NCI-H82 treated with DMSO at 0.1 percent for 48 hours (cell line): ENCODE measurements at regions not wholly inside any gene's neighbourhood (a gene's known extent, or its start where the extent isn't known, plus 50 kb on each side); places are given as distances from the start of the nearest gene placed in this dataset.
"Not testable (repeated sequence)": the region's sequence is repeated elsewhere in the genome, so short reads cannot be mapped to it uniquely, and the experiment has no call there.

Experiments used
- DNase-seq: peaks from one replicate; lab custom pipeline; 2025; ENCODE audit not compliant: unreplicated experiment; lab: John Stamatoyannopoulos, UW

DNA sequence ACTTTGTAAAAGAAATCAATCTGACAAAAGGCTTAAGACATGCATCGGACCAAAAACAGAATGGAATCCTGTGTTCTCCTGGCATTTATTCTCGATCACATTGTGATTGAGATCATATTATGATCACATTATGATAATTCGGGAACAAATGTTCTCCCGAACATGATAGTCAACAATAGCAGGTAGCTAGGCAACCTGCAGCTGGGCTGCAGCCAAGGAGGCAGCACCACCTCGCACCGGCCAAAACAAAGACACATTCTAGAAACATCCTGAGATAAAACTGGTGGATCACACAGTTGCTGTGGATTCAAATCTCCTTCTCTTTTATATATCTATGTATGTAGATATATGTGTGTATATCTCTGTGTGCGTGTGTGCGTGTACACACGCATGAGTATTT lies 480.6 kb upstream of the CYLC2 start:
- DNase-seq, result no peak

DNA sequence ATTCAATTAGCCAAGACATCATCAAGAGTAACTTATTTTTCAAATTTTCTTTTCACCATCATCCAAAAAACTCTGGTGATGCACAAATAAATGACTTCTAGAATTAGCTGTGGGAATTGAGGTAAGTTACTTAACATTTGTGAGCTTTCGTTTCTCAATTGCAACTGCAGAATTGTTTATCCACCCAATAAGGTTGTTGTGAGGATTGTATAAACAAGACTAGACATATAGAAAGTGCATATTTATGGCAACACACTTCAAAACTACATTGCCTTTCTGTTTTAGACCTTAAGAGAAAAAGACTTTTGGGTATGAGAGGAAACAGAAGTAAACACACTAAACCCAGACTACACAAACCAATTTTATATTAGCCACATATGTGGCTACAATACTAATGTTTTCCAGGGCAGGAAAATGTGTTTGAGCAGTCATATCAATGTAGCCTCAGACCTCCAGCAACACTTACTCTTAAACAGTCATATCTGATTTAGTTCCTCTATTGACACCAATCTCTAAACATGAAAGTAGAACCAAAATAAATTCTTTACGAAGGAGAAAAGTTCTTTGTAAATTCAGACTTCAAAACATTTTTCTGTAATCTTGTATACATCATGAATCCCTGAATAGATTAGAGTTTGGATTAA lies 488.0 kb upstream of the CYLC2 start:
- no peak for DNase-seq

DNA sequence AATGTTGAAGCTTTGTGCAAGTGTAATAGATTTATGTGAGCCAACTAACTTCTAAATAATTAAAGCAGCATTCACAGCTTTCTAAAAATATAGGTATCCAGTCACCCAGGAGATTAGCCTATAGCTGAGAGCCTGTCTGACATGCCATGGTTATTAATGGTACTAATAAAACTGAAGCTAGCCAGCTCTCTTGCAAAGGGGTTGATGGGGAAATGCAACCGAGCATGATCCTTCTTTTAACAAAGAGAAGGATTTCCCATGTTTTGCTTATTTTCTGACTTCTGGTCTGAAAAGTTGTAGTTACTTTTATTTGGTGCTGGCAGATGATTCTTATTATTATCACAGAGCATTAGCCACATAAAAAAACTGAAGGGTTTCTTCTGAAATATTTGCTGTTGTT lies 488.7 kb upstream of the CYLC2 start:
- no peak for DNase-seq

- no peak for DNase-seq
Measured at GRCh38 chr9:102499468-102499867, 495.7 kb upstream of the CYLC2 start.

- peak; percentile 28 for DNase-seq
Measured at GRCh38 chr9:102497709-102498108, 497.4 kb upstream of the CYLC2 start.

DNA sequence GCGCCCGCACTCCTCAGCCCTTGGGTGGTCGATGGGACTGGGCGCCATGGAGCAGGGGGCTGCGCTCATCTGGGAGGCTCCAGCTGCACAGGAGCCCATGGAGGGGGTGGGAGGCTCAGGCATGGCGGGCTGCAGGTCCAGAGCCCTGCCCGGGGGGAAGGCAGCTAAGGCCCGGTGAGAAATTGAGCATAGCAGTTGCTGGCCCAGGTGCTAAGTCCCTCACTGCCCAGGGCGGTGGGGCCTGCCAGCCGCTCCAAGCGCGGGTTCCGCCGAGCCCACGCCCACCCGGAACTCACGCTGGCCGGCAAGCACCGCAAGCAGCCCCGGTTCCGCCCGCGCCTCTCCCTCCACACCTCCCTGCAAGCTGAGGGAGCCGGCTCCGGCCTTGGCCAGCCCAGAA lies 508.2 kb upstream of the CYLC2 start:
- DNase-seq, result not testable (repeated sequence)

DNA sequence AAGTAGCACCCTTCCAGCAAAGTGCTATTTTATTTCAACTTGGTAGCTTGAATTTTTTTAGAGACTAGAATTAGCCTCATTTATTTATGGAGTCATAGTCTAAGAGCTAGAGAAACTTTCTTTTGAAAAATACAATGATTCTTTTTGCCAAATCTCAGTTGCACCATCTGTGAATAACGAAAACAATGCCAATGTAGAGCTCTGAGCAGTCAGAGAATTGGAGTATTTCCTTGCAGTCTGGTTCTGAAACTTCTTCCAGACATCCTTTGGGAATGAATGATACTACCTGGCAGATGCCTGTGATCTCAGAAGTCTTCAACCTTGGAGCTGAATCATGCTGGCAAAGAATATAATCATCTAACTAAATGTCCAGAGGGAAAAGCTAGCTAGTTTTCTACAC lies 511.5 kb upstream of the CYLC2 start:
- DNase-seq, result no peak

DNA sequence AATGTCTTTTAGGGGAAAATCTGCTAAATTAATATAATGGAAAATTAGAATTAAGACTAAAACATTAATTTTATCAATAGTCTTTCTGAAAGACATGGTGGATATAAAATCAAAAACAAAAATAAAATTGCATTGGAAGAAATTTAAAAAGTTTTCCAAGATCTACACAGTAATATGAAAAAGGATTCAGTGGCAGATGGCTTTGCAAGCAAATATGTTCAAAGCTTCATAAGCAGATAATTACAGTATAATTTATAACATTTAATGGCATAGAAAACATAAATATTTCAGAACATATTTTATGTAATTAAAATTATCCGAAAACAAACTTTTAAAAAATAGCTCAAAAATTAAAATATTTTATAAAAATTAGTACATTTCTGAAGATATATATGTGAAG lies 512.4 kb upstream of the CYLC2 start:
- no peak for DNase-seq

DNA sequence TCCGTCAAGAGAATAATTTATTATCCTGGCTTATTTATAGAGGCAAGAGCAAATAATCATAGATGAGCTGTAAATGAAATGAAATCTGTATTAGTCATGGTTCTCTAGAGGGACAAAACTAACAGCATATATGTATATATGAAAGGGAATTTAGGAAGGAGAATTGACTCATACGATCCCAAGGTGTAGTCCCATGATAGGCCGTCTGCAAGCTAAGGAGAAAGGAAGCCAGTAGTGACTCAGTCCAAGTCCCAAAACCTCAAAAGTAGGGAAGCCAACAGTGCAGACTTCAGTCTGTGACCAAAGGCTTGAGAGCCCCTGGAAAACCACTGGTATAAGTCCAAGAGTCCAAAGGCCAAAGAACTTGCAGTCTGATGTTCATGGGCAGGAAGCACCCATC lies 515.9 kb upstream of the CYLC2 start:
- no peak for DNase-seq

DNA sequence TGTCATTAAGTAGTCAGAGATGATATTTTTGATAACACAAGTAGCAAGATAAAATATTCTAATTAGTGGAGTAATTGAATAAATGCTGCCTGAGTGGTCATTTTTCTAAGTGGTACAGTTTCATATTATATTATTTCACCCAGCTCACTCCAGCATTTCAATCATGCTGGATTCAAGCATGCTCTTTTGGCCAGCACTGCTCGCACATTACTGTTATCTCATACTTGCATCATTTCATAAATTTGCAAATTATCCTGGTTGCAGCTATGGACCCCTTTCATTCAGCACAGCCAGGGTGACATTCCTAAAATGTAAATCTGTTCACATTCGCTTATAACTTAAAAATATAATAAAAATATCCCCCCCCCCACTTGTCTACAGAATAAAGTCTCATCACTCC lies 520.8 kb upstream of the CYLC2 start:
- DNase-seq, result no peak

DNA sequence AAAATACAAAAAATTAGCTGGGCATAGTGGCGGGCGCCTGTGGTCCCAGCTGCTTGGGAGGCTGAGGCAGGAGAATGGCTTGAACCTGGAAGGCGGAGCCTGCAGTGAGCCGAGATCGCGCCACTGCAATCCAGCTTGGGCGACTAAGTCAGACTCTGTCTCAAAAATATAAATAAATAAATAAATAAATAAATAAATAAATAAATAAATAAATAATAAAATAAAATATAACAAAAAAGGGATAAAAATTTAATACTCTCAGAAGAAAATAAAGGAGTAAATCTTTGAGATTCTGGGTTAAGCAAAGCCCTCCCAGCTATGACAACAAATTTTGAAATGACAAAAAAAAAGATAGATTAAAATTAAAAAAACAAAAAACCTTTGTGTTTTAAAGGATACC lies 525.7 kb upstream of the CYLC2 start:
- not testable (repeated sequence) for DNase-seq

- no peak for DNase-seq
Measured at GRCh38 chr9:102461156-102461819, 533.8 kb upstream of the CYLC2 start.

- DNase-seq, result no peak
Measured at GRCh38 chr9:102459828-102460227, 535.3 kb upstream of the CYLC2 start.

- DNase-seq, result no peak
Measured at GRCh38 chr9:102456562-102456961, 538.6 kb upstream of the CYLC2 start.

DNA sequence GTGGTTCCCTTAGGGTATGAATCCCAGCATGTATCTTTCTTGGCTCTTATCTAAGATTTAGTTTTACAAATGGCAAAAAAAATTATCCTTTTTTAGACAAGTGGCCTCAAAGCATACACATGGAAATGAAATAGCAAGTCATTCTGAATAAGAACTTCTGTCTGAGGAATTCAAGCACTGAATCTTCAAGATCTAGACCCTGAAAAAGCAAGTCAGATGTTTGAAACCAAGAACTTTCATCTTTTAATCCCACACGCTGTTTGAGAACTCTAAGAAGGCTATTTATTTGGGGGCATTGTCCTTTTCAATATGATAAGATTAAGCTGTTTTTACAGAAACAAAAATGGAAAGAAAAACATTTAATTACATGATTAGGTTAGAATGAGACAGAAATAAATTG lies 549.2 kb upstream of the CYLC2 start:
- no peak for DNase-seq

DNA sequence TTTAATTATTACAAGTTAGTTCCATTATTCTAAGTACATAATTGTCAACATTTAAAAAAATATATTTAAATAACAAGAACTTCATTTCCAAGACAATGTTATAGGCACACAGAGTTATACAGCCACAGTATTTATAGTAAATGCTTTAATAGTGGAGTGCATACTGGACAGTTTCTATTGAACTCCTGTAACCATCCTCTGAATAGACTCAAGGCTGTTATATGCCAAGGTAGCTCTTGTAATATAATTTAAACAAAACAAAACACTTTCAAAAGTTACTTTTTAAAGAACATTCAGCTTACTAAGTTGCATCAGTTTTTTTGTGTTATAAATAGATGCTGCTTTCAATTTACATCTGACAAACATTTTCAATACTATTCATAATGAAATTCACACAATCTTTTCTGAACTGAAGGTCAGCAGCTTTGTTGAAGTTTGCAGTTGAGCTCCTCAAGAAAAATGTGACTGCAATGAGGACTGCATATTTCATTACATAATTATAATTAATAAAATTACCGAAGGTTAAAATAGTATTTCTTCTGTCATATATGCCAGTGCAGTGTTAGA lies 549.9 kb upstream of the CYLC2 start:
- no peak for DNase-seq

- DNase-seq, result no peak
Measured at GRCh38 chr9:102439583-102439982, 555.5 kb upstream of the CYLC2 start.

DNA sequence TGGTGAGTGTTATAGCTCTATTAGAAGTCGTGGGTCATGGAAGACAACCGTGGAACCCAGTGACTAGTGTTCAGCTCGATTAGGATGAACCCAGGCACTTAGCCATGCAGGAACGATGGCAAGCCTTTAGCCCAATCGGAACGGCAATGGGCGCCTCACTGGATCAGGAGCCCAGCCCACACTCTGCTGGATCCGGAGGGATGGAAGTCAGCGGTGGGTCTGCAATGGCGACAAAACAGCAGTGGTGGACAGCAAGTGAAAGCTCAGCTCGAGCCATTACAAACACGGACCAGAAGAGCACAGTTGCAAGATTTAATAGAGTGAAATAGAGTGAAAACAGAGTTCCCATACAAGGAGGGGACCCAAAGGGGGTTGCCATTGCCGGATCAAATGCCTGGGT lies 558.5 kb upstream of the CYLC2 start:
- not testable (repeated sequence) for DNase-seq

DNA sequence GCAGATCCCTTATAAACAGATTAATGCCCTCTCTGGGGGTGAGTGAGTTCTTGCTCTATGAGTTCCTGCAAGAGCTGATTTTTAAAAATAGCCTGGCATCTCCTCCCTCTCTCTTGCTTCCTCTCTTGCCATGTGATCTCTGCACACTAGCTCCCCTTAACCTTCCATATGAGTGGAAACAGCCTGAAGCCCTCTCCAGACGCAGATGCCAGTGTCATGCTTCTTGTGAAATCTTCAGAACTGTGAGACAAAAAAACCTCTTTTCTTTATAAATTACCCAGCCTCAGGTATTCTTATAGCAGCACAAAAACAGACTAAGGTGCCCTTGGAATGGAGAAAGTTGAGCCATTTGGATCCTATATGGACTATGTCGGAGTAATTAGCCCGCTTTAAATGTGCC lies 559.7 kb upstream of the CYLC2 start:
- DNase-seq, result no peak

- no peak for DNase-seq
Measured at GRCh38 chr9:102434545-102434944, 560.6 kb upstream of the CYLC2 start.

GRCh38 chr9:102428305-102428704 lies 566.8 kb upstream of the CYLC2 start:
- DNase-seq, result no peak

GRCh38 chr9:102416251-102416650 lies 578.9 kb upstream of the CYLC2 start:
- not testable (repeated sequence) for DNase-seq
